HG03442 (cell line): ENCODE measurements at regions not wholly inside any gene's neighbourhood (a gene's known extent, or its start where the extent isn't known, plus 50 kb on each side); places are given as distances from the start of the nearest gene placed in this dataset.

Experiments
- ATAC-seq: cut with Tn5 transposase; IDR thresholded peaks from one replicate; pipeline ENCODE4 v1.9.1; 2021; ENCODE audit warnings: mild to moderate bottlenecking, moderate library complexity; ENCODE audit not compliant: unreplicated experiment

DNA sequence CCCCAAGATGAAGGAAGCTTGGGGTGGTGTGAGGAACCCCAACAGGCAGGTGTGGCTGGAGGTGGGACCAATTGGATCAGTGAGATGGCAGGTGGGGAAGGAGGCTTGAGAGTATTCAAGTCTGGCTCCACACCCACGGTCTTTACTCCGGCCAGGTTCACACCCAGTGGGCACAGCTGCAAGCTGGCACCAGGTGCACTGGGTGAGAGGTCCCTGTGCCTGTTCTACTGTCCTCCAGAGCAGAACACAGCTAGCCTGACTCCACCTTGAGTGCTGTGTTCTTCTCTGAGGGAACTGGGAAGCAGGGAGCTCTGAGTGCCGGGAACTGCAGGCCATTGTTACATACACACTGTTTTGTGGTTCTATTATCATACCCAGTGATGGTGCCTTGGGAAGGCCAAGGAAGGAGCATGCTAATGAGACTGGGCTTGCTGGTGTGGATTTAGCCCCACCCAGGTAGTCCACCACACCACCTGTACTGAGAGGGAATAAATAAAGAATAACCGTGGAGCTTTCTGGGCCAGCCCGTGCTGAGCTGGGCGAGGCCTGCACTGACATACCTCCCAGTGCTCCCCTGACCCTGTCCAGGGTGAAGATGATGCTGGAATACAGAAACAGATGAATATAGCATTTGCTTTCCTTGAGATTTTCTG is 93.4 kb downstream of the ABHD5 start:
- ATAC-seq: no peak

DNA sequence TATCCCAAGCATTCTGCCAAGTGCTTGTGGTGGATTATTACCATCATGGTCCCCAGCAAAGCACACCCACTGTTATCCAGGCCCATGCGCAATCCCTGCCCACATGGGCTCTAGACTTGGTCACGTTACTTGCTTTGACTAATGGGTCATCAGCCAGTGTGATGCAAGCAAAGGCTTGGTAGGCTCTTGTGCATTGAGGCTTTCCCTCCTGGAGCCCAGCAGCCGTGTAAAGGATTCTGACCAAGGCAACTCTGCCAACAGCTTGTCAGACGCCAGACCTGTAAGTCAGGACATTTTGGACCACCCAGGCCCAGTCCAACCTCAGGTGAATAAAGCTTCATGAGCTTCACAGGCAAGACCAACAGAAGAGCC is 93.9 kb downstream of the ABHD5 start:
- no peak for ATAC-seq

DNA sequence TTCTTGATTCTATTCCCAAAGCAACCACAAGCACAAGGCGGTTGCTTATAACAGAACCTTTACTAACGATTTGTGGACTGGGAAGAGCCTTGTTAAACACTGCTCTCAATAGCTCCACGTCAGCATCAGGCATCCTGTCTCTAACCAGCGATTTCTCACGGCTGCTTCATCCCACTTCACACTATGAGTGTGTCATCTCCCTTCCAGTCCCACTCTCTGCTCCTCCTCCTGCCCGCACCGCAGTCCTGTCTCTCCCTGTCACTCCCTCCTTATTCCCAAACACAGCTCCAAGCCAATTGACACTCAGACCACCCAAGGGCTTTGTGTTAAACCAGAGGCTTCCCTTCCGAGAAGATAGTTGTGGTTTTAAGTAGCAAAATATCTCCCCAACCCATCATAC is 94.8 kb downstream of the ABHD5 start:
- no peak for ATAC-seq

DNA sequence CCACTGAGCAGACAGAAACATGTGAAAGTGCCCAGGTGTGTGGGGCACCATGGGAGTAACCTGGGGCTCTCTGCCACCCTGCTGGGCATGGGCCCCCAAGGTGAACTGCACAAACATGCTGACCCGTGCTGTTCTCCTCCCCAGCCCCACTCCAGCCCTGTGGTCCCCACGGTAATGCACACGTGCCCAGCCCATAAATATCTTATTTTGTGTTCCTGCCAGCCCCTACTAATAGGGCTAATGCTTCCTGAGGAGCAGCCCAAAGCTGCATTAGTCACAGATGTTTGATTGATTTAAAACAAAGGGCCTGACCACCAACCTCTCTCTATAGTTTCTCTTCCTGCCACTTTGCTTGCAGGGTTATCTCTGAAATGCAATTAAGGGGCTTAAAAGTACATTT is 95.4 kb downstream of the ABHD5 start:
- ATAC-seq: no peak

DNA sequence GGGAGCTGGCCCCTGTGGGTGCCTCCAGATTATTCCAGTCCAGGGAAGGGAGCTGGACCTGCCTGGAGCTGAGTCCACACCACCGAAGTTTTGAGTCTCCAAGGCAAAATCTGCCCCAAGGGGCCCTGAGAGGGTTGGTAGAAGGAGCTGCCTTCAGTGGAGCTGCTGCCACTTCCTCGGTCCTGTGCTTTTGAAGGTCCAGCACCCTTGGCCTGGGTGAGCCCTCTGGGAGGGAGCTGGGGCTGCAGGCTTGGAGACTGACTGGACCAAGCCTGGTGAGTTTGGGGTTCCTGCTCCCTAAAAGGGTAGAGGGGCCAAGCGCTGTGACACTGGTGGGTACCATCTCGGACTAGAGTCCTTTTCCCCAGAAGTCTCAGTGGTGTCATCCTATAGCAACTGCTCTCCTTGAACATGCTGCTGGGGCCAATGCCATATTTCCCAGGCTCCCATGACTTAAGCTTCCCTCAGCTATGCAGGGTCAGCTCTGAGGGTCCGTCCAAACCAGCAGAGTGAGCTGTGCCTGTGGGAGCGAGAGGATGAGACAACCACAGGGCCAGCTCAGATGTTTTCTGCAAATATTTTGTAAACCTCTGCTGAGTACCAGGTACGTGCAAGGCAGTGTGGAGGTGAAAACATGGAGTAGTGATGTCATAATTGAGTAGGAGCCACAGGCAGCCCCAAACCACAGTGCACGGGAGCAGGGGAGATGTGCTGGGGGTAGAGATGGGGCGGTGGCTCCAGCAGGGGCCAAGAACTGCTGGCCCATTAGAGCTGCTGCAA is 96.0 kb downstream of the ABHD5 start:
- no peak for ATAC-seq

DNA sequence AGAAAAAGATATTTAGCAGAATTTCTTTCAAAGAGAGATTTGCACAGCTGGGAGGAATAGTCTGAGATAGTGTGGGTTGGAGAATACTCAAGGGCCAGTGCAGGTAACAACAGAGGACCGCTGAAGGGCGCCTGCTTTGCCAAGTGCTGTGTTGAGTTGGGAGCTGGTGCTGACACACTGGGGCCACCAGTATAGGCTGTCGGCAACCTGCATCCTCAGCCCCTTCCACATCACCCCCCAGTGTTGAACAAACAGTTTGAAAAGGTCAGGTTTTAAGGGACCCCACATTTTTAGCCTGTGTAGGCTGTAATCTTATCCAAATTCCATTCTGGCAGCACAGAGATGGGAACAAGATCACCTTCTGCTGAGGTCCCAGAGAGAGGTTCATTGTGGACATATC is 96.6 kb downstream of the ABHD5 start:
- no peak for ATAC-seq

DNA sequence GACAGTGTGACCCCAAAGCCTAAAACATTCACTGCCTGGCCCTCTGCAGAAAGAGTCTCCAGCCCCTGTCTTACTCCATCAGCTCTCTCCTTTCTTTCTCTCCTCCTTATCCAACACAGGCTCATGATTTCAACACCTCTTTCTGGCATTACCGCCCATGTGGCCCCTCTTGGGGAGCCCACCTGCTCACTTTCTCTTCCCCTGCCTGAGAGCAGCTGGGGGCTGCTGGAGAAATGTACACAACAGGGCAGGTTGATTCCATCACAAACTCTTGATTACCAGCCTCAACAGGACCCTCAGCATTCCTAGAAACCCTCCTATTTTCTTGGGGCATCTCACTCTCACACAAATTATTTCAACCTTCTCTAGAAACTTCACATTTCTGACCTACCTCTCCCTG is 98.3 kb downstream of the ABHD5 start:
- ATAC-seq: no peak

DNA sequence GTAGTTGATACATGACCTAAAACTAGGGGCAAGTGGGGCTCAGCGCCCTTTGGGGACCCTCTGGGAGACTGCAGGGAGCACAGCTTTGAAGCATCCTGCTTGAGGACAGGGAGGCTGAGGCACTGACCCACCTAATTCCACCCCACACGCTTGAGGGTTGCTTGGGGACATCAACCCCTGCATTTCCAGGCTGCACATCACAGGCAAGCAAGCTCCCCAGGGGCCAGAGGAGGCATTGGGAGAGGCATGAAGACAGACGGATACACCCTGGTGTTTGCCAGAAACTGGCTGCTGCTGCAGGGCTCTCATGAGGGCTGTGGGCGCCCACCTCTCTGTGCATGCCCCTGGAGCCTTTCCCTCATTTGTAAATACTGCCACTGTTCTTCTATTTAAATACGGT is 99.3 kb downstream of the ABHD5 start:
- no peak for ATAC-seq

DNA sequence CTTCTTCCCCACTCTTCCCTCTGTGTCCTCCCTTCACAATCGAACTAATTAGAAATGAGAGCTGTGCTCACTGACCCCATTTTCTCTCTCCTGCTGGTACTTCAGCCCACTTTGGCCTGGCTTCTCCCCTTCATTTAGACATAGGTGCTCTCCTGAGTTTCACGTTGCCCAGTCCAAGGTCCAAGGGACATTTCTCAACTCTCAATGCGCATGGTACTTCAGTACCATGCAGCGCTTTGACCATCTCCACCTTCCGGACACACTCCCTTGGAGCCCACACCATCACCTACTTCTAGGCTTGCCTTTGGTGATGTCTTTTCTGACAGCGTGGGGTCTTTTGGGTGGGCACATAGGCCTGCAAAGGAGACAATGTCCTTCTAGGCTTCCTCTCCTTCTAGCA is 99.7 kb downstream of the ABHD5 start:
- no peak for ATAC-seq

DNA sequence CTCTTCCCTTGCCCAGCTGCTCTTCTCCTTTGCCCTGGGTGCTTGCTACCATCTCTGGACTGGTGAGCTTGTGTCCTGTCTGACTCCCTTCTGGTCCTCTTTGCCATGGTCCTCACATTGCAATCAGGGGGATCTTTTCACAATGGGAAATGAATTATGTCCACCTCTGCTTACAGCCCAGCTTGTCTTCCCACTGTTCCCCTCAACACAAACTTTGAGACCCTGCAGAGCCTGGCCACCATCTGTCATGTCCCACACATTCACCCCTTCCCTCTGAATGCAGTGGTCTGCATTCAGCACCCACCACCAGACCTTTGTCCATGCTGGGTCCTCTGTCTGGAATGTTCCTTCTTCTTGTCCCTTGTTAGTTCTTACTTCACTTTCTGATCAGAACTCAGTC is 100.5 kb downstream of the ABHD5 start:
- no peak for ATAC-seq

DNA sequence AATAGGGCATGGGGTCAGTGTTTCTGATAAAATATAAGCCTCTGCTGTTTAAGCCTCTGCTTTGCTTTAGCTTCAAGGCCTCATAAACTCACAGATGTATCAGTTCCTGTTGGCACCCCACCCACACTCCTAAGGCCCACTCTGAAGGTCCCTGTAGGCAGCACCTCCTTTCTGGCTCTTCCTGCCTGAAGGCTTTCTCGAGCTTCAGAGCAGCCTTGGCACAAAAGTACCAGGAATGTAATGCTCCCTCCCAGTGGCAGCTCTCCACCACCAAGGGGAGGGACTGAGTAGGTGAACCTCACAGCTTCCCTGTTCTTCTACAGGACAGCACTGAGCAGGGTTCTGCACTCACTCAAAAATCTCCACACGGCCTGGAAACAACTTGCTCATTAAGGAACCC is 102.2 kb downstream of the ABHD5 start:
- no peak for ATAC-seq

DNA sequence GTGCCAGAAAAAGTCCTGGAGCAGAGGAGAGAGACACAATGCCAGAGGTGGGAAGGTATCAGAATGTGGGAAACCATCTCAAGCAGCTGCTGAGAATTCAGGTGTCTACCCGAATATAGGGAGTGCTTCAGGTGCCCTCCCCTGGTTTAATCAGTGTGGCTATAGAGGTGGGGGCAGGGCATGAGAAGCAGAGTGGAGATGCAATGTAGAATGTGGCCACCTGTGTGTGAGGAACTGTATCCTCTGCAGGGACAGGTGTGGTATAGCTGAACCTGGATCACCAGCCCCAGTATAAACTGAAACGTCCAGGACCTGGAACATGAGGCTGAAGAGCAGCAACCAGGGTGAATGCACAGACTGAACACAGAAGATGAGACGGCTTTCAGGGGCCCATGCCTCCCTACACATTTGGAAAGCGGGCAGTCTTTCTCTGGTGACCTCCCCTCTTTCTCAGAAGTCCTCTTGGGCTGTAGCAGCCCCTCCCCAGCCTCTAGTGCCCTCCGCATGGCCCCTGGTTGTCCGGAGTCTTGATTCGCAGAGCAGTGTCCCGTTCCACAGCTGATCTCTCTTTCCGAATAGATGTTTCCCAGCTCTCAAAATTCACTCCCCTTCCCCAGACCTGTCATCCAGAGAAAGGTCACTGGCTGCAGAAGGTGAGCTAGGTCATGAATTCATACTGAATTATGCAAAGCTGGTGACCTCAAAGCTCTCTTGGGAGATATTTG is 103.1 kb downstream of the ABHD5 start:
- no peak for ATAC-seq

DNA sequence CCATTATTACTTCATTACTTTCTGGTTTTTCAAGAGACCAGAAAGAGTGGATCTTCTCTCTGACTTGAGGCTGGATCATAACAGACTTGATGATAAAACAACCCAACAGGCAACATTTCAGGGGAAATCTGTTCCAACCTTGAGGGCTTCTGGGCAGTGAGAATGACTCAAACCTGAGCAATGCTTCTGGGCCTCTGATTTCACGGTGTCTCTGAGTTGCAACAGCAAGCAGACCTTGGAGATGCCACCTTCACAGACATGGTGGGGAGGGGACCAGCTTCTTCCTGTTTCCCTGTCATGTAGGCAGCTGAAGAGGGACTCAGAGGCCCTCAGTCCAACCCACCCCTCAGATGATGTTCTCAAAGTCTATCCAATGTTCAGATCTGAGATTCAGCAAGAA is 104.0 kb downstream of the ABHD5 start:
- no peak for ATAC-seq

DNA sequence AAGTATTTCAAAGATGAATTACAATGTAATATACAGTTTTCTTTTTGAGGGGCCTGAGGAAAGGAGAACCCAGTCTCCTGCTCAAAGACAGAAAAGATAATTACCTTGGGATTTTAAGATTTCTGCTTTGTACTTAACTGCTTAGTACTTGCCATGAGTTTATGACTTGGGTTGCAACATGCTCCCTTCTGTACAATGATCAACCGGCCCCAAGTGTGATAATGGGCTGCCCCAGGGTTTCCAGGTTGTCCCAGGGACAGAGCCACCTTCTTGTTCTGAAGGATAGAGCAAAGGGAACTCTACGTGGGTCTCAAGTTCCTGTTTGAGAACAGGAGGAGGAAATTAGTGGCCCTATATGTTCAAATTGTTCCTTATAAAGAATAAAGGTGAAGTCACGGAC is 104.8 kb downstream of the ABHD5 start:
- no peak for ATAC-seq

DNA sequence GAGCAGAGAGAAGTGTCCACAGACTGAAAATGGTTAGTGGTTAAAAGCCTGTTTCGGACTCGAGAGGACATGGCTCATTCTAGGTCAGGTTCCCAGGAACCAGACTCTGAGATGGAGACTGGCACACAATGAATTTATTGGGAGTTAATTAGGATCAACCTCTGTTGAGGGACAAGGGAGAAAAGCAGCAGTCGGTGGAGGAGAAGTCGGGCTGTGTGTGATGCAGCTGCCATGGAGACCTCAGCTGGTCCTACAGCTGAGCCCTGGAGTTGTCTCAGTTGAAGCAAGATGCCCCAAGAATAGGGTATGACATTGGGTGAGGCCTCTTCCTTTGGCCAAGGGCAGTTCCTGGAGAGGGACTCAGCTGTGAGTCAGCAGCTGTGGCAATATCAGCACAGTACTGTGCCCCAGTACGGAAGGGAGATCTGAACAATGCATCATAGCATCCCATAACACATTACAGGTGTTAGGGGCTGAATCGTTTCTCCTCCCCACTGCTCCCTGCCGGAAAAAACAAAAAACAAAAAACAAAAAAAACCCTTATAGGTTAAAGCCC is 105.4 kb downstream of the ABHD5 start:
- ATAC-seq: no peak

DNA sequence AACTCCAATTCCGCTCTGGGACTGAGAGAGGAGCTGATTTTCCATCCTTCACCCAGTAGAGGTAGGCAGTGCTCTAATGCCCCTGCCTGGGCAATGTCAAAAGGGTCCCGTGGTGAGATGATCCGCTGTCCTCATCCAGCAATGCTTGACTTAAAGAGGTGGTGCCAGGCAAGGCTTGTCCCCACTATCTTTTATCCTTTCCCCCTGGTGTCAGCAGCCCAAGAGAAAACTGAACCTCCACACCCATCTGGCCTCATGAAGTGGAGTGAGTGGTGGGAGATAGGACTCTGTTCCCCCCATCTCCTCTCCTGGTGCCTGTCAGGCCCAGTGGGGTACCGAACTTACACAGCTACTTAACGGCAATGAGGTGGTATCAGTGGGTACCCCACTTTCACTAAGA is 107.1 kb downstream of the ABHD5 start:
- no peak for ATAC-seq

DNA sequence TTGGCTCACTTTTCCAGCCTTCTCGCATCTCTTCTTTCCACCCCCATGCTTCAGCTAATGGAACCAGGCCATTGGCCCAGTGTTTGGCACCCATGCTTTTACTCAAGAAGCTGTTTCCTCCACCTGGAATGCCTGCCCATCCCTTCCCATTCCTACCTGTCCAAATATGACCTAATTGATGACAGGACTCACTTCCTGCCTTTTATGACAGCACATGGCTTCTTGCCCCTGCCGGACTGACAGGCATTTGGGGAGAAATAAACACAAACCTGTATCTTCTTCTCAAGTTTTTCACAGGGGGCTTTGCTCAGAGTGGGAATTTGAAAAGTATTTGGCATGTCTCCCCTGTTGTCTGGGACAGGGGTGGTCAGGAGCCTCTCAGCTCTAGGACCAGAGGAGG is 120.1 kb downstream of the ABHD5 start:
- no peak for ATAC-seq

DNA sequence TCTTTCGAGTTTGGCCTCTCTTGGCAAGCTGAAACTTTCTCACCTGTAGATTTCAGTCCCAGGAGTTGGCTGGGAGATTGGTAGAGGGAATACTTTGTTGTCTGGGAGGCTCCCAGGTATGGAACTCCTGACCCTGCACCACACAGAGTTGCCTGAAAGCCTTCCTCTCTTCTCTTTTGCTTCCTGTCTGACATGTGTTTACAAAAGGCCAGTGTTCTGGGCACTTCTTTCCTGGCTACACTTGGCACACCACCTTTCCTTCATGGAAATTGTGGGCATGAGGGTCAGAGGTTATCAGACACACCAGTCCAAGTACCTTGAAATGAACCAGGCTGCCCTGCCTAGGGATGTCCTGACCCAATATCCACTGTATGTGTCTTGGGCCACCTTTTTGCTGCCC is 123.7 kb downstream of the ABHD5 start:
- ATAC-seq: no peak

DNA sequence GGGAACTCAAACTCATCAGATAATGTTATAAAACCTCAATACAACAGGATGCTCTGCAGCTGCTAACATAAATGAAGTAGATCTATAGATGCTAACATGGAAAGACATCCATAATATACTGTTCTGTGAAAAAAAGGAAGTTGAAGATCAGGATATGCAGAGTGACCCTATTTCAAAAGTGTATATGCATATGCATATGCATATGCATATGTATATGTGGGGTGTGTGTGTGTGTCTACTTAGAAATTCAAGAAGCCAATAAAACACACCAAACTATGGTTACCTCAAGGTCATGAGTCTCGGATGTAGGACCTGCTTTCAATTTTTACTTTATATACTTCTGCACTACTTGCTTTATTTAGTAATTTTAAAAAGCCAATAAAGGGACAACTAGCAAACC is 125.6 kb downstream of the ABHD5 start:
- ATAC-seq: no peak

DNA sequence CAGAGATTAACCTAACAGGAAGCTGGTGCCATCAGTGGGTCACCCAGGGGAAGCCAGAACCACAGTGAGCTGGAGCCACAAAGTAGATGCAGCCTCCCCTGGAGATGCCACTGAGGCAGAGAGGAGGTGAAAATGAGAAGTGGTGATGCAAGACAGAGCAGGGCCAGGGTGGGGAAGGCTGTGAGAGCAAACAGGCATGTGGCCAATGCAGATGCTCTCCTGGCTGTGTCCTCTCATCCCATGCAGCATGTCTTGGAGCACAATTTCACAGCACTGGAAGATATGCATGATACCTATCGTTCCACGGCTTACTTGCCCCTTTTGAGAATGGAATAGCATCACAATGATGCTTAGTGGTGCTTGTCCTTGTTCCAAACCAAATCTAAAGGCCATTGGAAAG is 126.3 kb downstream of the ABHD5 start:
- no peak for ATAC-seq

DNA sequence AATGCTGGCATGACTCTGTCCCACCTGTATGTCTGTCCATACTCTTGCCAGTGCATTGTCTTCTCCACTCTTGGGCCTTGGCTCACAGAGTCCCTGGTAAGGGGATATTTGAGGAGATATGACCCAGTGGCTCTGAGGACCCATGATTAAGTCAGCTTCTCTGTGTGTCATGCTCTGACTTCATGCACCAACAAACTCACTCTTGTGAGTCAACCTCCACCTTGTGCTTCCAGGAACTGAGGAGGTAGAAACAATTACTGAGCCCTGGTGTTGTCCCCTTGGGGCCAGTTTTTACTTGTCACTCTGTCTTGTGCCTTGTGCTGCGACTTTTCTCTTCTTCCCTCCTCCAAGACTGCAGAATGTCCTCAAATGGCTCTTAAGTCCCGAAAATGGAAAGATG is 127.1 kb downstream of the ABHD5 start:
- no peak for ATAC-seq

DNA sequence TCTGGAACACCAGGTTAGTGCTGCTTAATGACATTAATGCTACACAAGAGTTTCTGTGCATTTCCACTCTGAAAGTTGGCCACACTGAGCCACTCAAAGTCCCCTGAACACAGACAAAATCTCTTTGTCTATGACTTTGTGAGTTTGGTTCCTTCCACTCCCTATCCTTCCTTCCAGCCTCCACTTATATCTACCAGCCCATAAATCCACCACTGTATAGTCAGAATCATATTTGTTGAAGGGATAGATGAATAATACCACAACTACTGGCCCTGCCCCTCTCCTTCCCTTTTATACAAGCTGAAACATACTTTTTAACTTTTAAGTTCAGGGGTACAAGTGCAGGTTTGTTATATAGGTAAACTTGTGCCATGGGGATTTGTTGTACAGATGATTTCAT is 127.5 kb downstream of the ABHD5 start:
- ATAC-seq: no peak
